ENCODE measurements at regions not wholly inside any gene's neighbourhood (a gene's known extent, or its start where the extent isn't known, plus 50 kb on each side); places are given as distances from the start of the nearest gene placed in this dataset.

- H2BK15ac ChIP-seq (ENCODE audit: low read depth, low read length), result no peak overlapping the region
- intact Hi-C loops (cut with micrococcal nuclease), result no loop called here
- dilution Hi-C loops (cut with HindIII; ENCODE audit: low sequenced_read_pairs, unreplicated experiment), result no loop called here
Measured at GRCh38 chr6:40249935-40250334, 315.7 kb upstream of the MOCS1 start.

More at GRCh38 chr6:40249935-40250334, 315.7 kb upstream of the MOCS1 start:
- CTCF ChIA-PET, result no interaction called here
- TF ChIP-seq CEBPB (IDR thresholded peaks at IDR 0.05; ENCODE audit: low read depth, low read length) (no peak), RAD21 (IDR thresholded peaks at IDR 0.05; ENCODE audit: low read length) (no peak), POLR2A (IDR thresholded peaks at IDR 0.05; ENCODE audit: low read depth, low read length) (no peak), USF2 (IDR thresholded peaks at IDR 0.05; ENCODE audit: low read depth, low read length) (no peak), CHD1 (IDR thresholded peaks at IDR 0.05; ENCODE audit: low read depth, low read length) (no peak), MXI1 (IDR thresholded peaks at IDR 0.05; ENCODE audit: borderline replicate concordance, low read depth, low read length) (no peak), RCOR1 (IDR thresholded peaks at IDR 0.05; ENCODE audit: insufficient replicate concordance, low read length) (no peak), FOS (IDR thresholded peaks at IDR 0.05; ENCODE audit: low read depth, low read length) (no peak), CTCF (conservative IDR thresholded peaks at IDR 0.05; ENCODE audit: low read depth, low read length) (no peak), ELK1 (IDR thresholded peaks at IDR 0.05; ENCODE audit: borderline replicate concordance, low read depth, low read length) (no peak), MAFK (IDR thresholded peaks at IDR 0.05; ENCODE audit: low read depth, low read length) (no peak), NFE2L2 (IDR thresholded peaks at IDR 0.05; ENCODE audit: low read depth, low read length) (no peak), MAZ (IDR thresholded peaks at IDR 0.05; ENCODE audit: borderline replicate concordance, low read depth, low read length) (no peak), BHLHE40 (IDR thresholded peaks at IDR 0.05; ENCODE audit: low read depth, low read length) (no peak), SMC3 (IDR thresholded peaks at IDR 0.05; ENCODE audit: low read depth, low read length) (no peak), RFX5 (IDR thresholded peaks at IDR 0.05; ENCODE audit: low read depth, low read length) (no peak)
- Histone ChIP-seq H3K9ac (ENCODE audit: low read depth, low read length) (no peak overlapping the region), H3K56ac (ENCODE audit: extremely low read depth, insufficient read depth, low read length) (no peak overlapping the region), H3K9me1 (ENCODE audit: insufficient read depth, low read length) (no peaks in the 10 kb centered on the region), H2AFZ (replicated peaks; ENCODE audit: low read length, poor library complexity) (no peak overlapping the region), H2BK120ac (ENCODE audit: low read depth, low read length) (no peak overlapping the region), H4K8ac (ENCODE audit: low read depth in 2 of 2, low read length in 2 of 2) (no peak overlapping the region), H3K27me3 (ENCODE audit: control insufficient read depth, insufficient read depth, low read length) (no peaks in the 10 kb centered on the region), H3K4me2 (ENCODE audit: low read depth, low read length) (no peak overlapping the region), H3K4me3 (ENCODE audit: insufficient read depth, low read depth, low read length) (no peak overlapping the region), H4K91ac (ENCODE audit: insufficient read depth, low read depth, low read length) (no peak overlapping the region), H2BK5ac (ENCODE audit: low read depth, low read length, poor library complexity, severe bottlenecking) (no peak overlapping the region), H3K18ac (ENCODE audit: low read depth, low read length) (no peak overlapping the region), H2BK20ac (ENCODE audit: low read depth, low read length) (no peak overlapping the region), H2AK9ac (replicated peaks; ENCODE audit: low read depth, low read length, poor library complexity) (no peak overlapping the region), H3K9me3 (ENCODE audit: control insufficient read depth, insufficient read depth, low read length) (no peaks in the 10 kb centered on the region; the same call in 1 of the 2 replicates), H3K36me3 (ENCODE audit: control insufficient read depth, insufficient read depth, low read length) (no peaks in the 10 kb centered on the region), H4K5ac (ENCODE audit: low read depth, low read length) (no peak overlapping the region), H3K27ac (ENCODE audit: insufficient read depth, low read length) (no peak overlapping the region), H3K14ac (replicated peaks; ENCODE audit: low read depth, low read length) (no peak overlapping the region), H3K79me1 (ENCODE audit: low read depth in 1 of 2, low read length in 2 of 2) (no peaks in the 10 kb centered on the region), H3K4me1 (ENCODE audit: control insufficient read depth, insufficient read depth, low read length) (no peaks in the 10 kb centered on the region), H2AK5ac (ENCODE audit: low read depth, low read length) (no peak overlapping the region), H3K4ac (ENCODE audit: low read depth, low read length) (no peak overlapping the region), H4K20me1 (ENCODE audit: insufficient read depth, low read length) (no peaks in the 10 kb centered on the region), H3K23ac (ENCODE audit: low read depth, low read length) (no peak overlapping the region)
- in situ Hi-C loops (cut with MboI; ENCODE audit: low sequenced_read_pairs), result no loop called here
- no peak for DNase-seq
- no peak for ATAC-seq (ENCODE audit: low read depth)
- BruUV-seq (replicated peaks), result no TSS peak
- POLR2A ChIA-PET (ENCODE audit: unreplicated experiment), result no interaction called here

All from IMR-90 (cell line).